ENCODE measurements at regions not wholly inside any gene's neighbourhood (a gene's known extent, or its start where the extent isn't known, plus 50 kb on each side); places are given as distances from the start of the nearest gene placed in this dataset.
"Not testable (repeated sequence)": the region's sequence is repeated elsewhere in the genome, so short reads cannot be mapped to it uniquely, and the experiment has no call there.

- no peak overlapping the region for H3K4me3 ChIP-seq (ENCODE audit: low read depth, low read length)
- H3K27ac ChIP-seq (ENCODE audit: low read depth), result no peak overlapping the region
- WGBS, result 80% methylated on average over 8 of the region's 8 CpGs
- no peaks in the 10 kb centered on the region for H3K36me3 ChIP-seq (ENCODE audit: insufficient read depth)
- no peaks in the 10 kb centered on the region for H3K4me1 ChIP-seq (ENCODE audit: insufficient read depth)
- no peak for DNase-seq (ENCODE audit: extremely low spot score)
Observed at GRCh38 chr4:158356301-158356700, 146.0 kb downstream of the TMEM144 start.

- not testable (repeated sequence) for H3K36me3 ChIP-seq (ENCODE audit: insufficient read depth); DNase-seq (ENCODE audit: extremely low spot score); H3K4me3 ChIP-seq (ENCODE audit: low read depth, low read length); H3K4me1 ChIP-seq (ENCODE audit: insufficient read depth); H3K27ac ChIP-seq (ENCODE audit: low read depth)
- WGBS, result 90% methylated on average over 9 of the region's 9 CpGs
Observed at GRCh38 chr4:158367932-158368441, 153.7 kb upstream of the RXFP1 start.

- Histone ChIP-seq H3K27ac (ENCODE audit: low read depth) (no peak overlapping the region), H3K4me1 (ENCODE audit: insufficient read depth) (no peaks in the 10 kb centered on the region), H3K4me3 (ENCODE audit: low read depth, low read length) (no peak overlapping the region), H3K36me3 (ENCODE audit: insufficient read depth) (no peaks in the 10 kb centered on the region)
- DNase-seq (ENCODE audit: extremely low spot score), result no peak
- 77% methylated on average over 3 of the region's 3 CpGs for WGBS
Observed at GRCh38 chr4:158371158-158371557, 150.5 kb upstream of the RXFP1 start.

GRCh38 chr4:158374318-158374717, 147.4 kb upstream of the RXFP1 start:
- Histone ChIP-seq H3K4me3 (ENCODE audit: low read depth, low read length) (no peak overlapping the region), H3K36me3 (ENCODE audit: insufficient read depth) (no peaks in the 10 kb centered on the region), H3K27ac (ENCODE audit: low read depth) (no peak overlapping the region), H3K4me1 (ENCODE audit: insufficient read depth) (no peaks in the 10 kb centered on the region)
- no peak for DNase-seq (ENCODE audit: extremely low spot score)
- WGBS, result 77% methylated on average over 4 of the region's 4 CpGs

GRCh38 chr4:158376106-158376840, 145.4 kb upstream of the RXFP1 start:
- H3K36me3 ChIP-seq (ENCODE audit: insufficient read depth), result no peaks in the 10 kb centered on the region
- H3K4me1 ChIP-seq (ENCODE audit: insufficient read depth), result no peaks in the 10 kb centered on the region
- H3K27ac ChIP-seq (ENCODE audit: low read depth), result no peak overlapping the region
- no peak overlapping the region for H3K4me3 ChIP-seq (ENCODE audit: low read depth, low read length)
- DNase-seq (ENCODE audit: extremely low spot score), result peak; percentile 2
- 66% methylated on average over 4 of the region's 4 CpGs for WGBS

GRCh38 chr4:158384414-158384813, 137.3 kb upstream of the RXFP1 start:
- H3K27ac ChIP-seq (ENCODE audit: low read depth), result no peak overlapping the region
- no peak overlapping the region for H3K4me3 ChIP-seq (ENCODE audit: low read depth, low read length)
- no peak for DNase-seq (ENCODE audit: extremely low spot score)
- H3K4me1 ChIP-seq (ENCODE audit: insufficient read depth), result no peaks in the 10 kb centered on the region
- no peaks in the 10 kb centered on the region for H3K36me3 ChIP-seq (ENCODE audit: insufficient read depth)
- WGBS, result 73% methylated on average over 1 of the region's 1 CpG

- WGBS, result 82% methylated on average over 3 of the region's 3 CpGs
Observed at GRCh38 chr4:158395343-158395742, 126.3 kb upstream of the RXFP1 start.

GRCh38 chr4:158395889-158396288, 125.8 kb upstream of the RXFP1 start:
- Histone ChIP-seq H3K4me3 (ENCODE audit: low read depth, low read length) (no peak overlapping the region), H3K4me1 (ENCODE audit: insufficient read depth) (no peaks in the 10 kb centered on the region), H3K36me3 (ENCODE audit: insufficient read depth) (no peaks in the 10 kb centered on the region), H3K27ac (ENCODE audit: low read depth) (no peak overlapping the region)
- 52% methylated on average over 2 of the region's 2 CpGs for WGBS
- no peak for DNase-seq (ENCODE audit: extremely low spot score)

More at GRCh38 chr4:158395343-158395742, 126.3 kb upstream of the RXFP1 start:
- no peak overlapping the region for H3K4me3 ChIP-seq (ENCODE audit: low read depth, low read length)
- no peaks in the 10 kb centered on the region for H3K4me1 ChIP-seq (ENCODE audit: insufficient read depth)
- DNase-seq (ENCODE audit: extremely low spot score), result no peak
- no peaks in the 10 kb centered on the region for H3K36me3 ChIP-seq (ENCODE audit: insufficient read depth)
- H3K27ac ChIP-seq (ENCODE audit: low read depth), result no peak overlapping the region

- no peaks in the 10 kb centered on the region for H3K4me1 ChIP-seq (ENCODE audit: insufficient read depth)
- no peak overlapping the region for H3K4me3 ChIP-seq (ENCODE audit: low read depth, low read length)
- WGBS, result 83% methylated on average over 2 of the region's 2 CpGs
- no peaks in the 10 kb centered on the region for H3K36me3 ChIP-seq (ENCODE audit: insufficient read depth)
- H3K27ac ChIP-seq (ENCODE audit: low read depth), result no peak overlapping the region
- no peak for DNase-seq (ENCODE audit: extremely low spot score)
Observed at GRCh38 chr4:158397781-158398180, 123.9 kb upstream of the RXFP1 start.

- not testable (repeated sequence) for H3K4me3 ChIP-seq (ENCODE audit: low read depth, low read length); H3K27ac ChIP-seq (ENCODE audit: low read depth); H3K36me3 ChIP-seq (ENCODE audit: insufficient read depth); H3K4me1 ChIP-seq (ENCODE audit: insufficient read depth); DNase-seq (ENCODE audit: extremely low spot score)
- WGBS, result 95% methylated on average over 29 of the region's 29 CpGs
Observed at GRCh38 chr4:158407961-158408360, 113.7 kb upstream of the RXFP1 start.

- no peak overlapping the region for H3K4me3 ChIP-seq (ENCODE audit: low read depth, low read length)
- H3K27ac ChIP-seq (ENCODE audit: low read depth), result no peak overlapping the region
- no peak for DNase-seq (ENCODE audit: extremely low spot score)
- H3K36me3 ChIP-seq (ENCODE audit: insufficient read depth), result no peaks in the 10 kb centered on the region
- no peaks in the 10 kb centered on the region for H3K4me1 ChIP-seq (ENCODE audit: insufficient read depth)
- 73% methylated on average over 3 of the region's 3 CpGs for WGBS
Observed at GRCh38 chr4:158410272-158410671, 111.4 kb upstream of the RXFP1 start.

GRCh38 chr4:158411269-158411668, 110.4 kb upstream of the RXFP1 start:
- WGBS, result 53% methylated on average over 2 of the region's 2 CpGs
- H3K4me1 ChIP-seq (ENCODE audit: insufficient read depth), result no peaks in the 10 kb centered on the region
- no peak overlapping the region for H3K4me3 ChIP-seq (ENCODE audit: low read depth, low read length)
- H3K36me3 ChIP-seq (ENCODE audit: insufficient read depth), result no peaks in the 10 kb centered on the region
- DNase-seq (ENCODE audit: extremely low spot score), result no peak
- H3K27ac ChIP-seq (ENCODE audit: low read depth), result no peak overlapping the region

GRCh38 chr4:158418679-158419078, 103.0 kb upstream of the RXFP1 start:
- not testable (repeated sequence) for H3K4me3 ChIP-seq (ENCODE audit: low read depth, low read length); H3K27ac ChIP-seq (ENCODE audit: low read depth); H3K36me3 ChIP-seq (ENCODE audit: insufficient read depth); H3K4me1 ChIP-seq (ENCODE audit: insufficient read depth); DNase-seq (ENCODE audit: extremely low spot score)
- 87% methylated on average over 4 of the region's 4 CpGs for WGBS

GRCh38 chr4:158420782-158421181, 100.9 kb upstream of the RXFP1 start:
- Histone ChIP-seq H3K27ac (ENCODE audit: low read depth) (no peak overlapping the region), H3K4me3 (ENCODE audit: low read depth, low read length) (no peak overlapping the region), H3K36me3 (ENCODE audit: insufficient read depth) (no peaks in the 10 kb centered on the region), H3K4me1 (ENCODE audit: insufficient read depth) (no peaks in the 10 kb centered on the region)
- WGBS, result 58% methylated on average over 2 of the region's 2 CpGs
- no peak for DNase-seq (ENCODE audit: extremely low spot score)
